Smooth muscle cell of the brain vasculature (primary cell): ENCODE measurements at regions not wholly inside any gene's neighbourhood (a gene's known extent, or its start where the extent isn't known, plus 50 kb on each side); places are given as distances from the start of the nearest gene placed in this dataset.

ENCODE experiments used
- DNase-seq: peaks from one replicate; pipeline ENCODE4 v3.0.0-alpha.2; 2012; ENCODE audit warnings: low read depth, low spot score

GRCh38 chr11:110791621-110792020 is 79.4 kb upstream of the ARHGAP20 start:
- DNase-seq, result no peak

GRCh38 chr11:110787680-110788079 is 75.4 kb upstream of the ARHGAP20 start:
- DNase-seq, result no peak

- no peak for DNase-seq
These were observed 74.1 kb upstream of the ARHGAP20 start for GRCh38 chr11:110786226-110786902.

GRCh38 chr11:110785398-110785797 is 73.2 kb upstream of the ARHGAP20 start:
- no peak for DNase-seq

- DNase-seq, result peak; percentile 12
These were observed 70.4 kb upstream of the ARHGAP20 start for GRCh38 chr11:110782616-110783015.

GRCh38 chr11:110779108-110779507 is 66.9 kb upstream of the ARHGAP20 start:
- DNase-seq, result no peak

- no peak for DNase-seq
These were observed 66.1 kb upstream of the ARHGAP20 start for GRCh38 chr11:110778343-110778742.

GRCh38 chr11:110777775-110778174 is 65.5 kb upstream of the ARHGAP20 start:
- DNase-seq, result peak; percentile 18

- DNase-seq, result no peak
These were observed 63.8 kb upstream of the ARHGAP20 start for GRCh38 chr11:110776081-110776480.

GRCh38 chr11:110774138-110775014 is 62.1 kb upstream of the ARHGAP20 start:
- DNase-seq, result no peak

GRCh38 chr11:110773442-110773841 is 61.2 kb upstream of the ARHGAP20 start:
- DNase-seq, result no peak

GRCh38 chr11:110772863-110773262 is 60.6 kb upstream of the ARHGAP20 start:
- DNase-seq, result no peak

- DNase-seq, result no peak
These were observed 54.1 kb upstream of the ARHGAP20 start for GRCh38 chr11:110766316-110766715.

GRCh38 chr11:110764485-110764884 is 52.2 kb upstream of the ARHGAP20 start:
- no peak for DNase-seq

GRCh38 chr11:110763249-110764011 is 51.2 kb upstream of the ARHGAP20 start:
- DNase-seq, result peak; percentile 69

GRCh38 chr11:110762590-110762989 is 50.4 kb upstream of the ARHGAP20 start:
- DNase-seq, result peak; percentile 31
